NCI-H510A treated with DMSO at 0.1 percent for 48 hours (cell line): ENCODE measurements at regions not wholly inside any gene's neighbourhood (a gene's known extent, or its start where the extent isn't known, plus 50 kb on each side); places are given as distances from the start of the nearest gene placed in this dataset.
A peak's percentile ranks its signal among the peaks of the same experiment; 100 is the strongest.

Experiments used
- DNase-seq: peaks from one replicate; lab custom pipeline; 2025; lab: John Stamatoyannopoulos, UW

DNA sequence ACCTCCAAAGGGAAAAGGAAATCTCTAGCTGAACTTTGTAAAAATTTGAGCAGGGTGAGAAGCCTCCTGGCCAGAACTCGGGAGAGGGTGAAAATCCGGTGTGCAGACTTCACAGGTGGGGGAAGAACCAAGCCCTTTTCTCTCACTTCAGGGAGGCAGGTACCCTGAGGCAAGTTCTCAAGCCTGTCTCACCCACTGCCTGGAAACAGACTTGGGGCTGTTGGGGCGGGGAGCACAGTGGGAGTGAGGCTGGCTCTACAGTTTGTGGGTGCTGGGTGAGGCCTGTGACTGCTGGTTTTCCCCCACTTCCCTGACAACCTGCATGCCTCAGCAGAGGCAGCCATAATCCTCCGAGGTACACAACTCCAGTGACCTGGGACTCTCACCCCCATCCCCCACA, 187.1 kb downstream of the KIF4B start:
- DNase-seq: no peak

DNA sequence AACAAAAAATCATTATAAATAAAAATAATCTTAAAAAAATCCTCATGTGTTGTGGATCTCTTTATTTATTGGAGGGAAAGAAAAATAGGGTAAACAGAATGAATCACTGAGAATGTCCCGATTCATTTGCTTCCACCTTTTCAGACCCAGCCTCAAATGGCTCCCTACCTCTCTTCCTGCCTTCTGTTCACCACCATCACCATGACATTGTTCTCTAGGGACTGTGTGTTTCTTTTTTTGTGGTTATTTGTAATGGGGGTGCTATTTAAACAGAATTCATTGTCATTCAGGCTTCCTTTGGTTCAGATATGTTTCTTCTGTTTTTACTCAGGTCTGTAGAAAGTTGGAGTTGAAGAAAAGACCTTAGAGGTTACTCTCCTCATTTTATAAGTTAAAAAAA, 198.2 kb downstream of the KIF4B start:
- DNase-seq: no peak

DNA sequence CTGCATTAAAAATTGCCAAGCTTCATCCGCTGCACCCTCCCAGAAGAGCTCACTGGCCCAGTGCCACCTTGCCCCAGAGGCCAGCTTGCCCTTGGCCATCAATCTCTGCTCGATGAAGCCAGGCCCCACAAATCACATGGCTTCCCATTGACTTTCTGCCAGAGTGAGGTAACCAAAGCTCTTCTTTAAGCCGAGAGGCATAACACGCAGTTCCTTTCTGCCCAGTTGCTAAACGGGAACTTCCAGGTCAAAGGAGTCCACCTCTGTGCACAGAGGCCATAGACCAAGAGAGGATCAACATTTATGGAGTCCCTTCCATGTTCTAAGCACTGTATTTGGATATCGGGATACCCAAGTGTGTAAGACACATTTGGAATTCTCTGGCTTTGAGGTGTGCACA, 208.8 kb downstream of the KIF4B start:
- DNase-seq: no peak

DNA sequence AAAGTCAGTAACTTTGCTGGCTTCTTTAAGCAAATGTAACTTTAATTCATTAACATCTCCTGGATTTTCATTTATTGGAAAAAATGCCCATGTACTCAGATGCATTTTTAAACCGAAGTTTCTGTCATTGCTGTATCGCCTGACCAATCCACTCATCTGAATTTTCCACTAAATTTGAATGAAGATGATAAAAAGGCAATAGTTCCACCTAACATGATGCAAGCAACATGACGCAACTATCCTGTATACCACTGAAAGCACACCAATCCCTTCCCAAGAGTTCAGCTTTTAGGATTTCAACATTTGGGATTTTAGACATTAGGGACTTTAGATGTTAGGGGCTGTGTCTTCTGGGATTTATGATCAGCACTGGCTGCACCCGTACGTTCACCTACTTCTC, 215.6 kb downstream of the KIF4B start:
- no peak for DNase-seq

DNA sequence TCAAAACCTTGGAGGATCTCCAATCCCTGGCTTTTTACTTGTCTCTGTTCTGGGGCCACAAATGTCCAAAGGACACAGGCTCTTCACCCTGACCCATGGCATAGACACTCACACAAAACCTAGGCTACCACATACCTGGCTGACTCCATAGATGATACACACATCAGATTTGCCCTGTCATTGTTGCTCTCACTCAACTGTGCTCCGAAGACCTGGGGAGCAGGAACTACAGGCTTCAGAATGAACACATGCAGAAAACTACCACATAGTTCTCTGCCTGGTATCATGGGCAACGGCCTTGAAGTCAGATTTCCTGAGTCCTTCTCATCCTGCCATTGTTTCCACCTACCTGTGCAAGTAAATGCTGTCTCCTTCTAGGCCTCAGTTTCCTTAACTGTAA, 226.2 kb downstream of the KIF4B start:
- no peak for DNase-seq

DNA sequence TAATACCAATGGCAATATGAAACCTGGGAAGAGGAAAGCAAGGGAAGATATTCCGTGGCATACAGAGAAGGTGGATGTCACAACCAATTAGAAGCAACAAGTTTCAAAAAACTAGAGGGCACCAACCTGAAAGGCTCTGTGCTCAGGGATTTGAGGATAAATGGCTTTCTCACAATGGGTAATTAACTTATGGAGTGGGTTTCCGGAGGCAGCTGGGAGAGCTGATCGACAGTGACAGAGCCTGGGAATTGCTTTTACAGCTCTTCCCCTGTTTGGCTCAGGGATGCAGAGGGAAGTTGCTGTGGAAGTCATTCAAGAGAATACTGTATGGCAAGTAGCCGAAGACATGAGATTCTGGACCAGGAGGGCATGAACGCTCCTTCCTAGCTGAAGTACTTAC, 237.0 kb downstream of the KIF4B start:
- DNase-seq: no peak

DNA sequence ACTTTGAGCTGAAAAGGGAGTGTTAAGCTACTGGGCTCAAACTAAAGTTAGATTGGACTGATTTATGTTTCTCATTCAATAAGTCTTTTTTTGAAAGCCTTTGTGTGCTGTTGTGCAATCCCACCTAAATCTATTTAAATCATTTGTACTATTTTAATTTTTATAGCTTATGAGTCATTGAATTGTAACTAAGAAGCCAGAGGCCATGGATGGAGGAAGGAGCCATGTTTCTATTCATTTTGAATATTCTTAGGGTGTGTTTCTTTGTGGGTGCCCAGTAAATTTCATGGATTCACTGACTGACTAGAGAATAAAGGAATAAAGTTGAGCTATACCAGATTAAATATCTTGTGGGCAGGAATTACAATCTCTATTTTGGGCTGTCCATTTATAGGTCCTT, 238.5 kb downstream of the KIF4B start:
- DNase-seq: no peak

DNA sequence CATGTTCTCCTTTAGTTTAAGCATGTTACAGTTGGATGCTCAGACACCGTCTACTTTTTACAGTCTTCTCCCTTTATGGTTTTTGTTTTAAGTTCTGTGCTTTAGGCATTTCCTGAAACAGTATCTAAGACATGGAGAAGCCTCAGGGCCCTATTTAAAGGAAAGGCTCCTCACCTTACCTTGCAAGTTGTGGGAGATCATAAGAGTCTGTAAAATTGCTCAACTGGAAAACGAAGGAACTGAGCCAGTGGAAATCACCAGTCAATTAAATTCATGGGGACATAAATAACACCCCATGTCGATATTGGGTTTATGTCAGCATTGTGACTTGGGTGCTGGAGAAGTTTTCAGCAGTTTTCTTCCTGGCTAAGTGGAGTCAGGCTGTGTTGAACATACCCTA, 239.2 kb downstream of the KIF4B start:
- DNase-seq: no peak

DNA sequence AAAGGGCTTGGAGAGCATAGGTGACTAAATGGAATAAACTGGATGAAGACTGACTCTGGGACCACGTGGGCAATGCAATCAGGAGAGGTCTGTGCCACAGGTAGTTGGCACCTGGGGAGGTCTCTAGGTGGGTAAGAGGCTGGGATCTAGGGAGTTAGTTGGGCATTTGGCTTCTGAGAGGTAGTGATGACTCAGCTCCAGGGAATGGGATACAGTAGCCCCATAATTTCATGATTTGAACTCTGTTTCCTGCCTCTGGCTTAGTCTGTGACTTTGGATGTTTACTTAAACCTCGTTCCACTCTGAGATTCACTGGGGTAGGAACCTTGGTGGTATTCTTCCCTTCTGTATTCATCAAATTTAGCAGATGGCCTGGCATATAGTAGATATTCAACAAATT, 240.8 kb downstream of the KIF4B start:
- no peak for DNase-seq

DNA sequence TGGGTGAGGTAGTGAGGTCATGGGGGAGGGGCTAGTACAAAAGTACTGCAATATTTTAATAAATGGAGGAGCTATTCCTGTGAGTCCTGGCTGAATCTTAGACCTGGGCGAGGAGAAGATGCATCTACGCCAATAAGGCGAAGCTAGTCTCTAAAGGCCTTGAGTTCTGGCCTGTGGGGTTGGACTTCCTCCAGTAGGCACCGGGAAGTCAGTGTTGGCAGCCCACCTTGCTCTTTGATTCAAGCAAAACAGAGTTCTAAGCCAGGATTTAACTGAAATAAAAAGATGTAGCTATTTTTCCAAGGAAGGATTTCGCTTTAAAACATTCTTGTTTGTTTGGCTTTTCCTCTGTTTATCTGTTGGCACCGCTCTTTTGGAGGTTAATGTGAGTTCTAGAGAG, 244.6 kb downstream of the KIF4B start:
- DNase-seq: no peak

DNA sequence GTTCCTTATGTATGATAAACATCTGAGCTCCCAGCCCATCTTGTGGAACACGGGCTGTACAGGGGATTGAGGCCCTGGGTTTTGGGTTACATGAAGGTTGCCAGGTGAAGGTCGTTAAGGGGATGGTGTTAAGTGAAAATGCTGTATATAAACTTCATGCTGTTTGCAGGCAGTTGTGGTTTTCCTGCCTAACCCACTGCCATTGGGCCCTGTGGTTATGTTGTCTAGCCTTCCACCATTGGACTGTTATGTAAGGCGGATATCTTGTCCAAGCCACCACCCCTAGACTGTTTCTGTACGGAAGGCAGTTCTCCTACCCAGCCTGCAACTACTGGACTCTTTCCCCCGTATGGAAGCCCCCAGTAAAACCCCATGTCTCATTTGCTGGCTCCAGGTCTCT, 246.1 kb downstream of the KIF4B start:
- DNase-seq: no peak

DNA sequence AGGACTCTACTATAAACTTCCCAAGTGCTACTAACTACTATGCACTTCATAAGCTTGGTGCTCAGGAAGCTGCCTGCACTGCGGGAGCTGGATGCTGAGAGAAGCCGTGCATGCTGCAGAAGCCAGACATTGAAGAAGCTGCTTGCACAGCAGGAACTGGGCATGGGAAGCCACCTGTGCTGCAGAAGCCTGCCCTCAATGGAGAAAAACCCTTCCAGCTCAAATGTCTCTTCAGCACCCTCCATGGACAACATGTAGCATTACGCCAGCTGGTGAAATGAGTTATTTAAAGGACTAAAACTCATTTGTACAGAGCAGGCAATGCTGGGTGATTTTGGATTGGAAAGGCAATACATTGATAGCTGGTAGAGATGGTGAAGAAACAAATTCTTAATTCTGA, 247.2 kb downstream of the KIF4B start:
- peak; percentile 28 for DNase-seq

DNA sequence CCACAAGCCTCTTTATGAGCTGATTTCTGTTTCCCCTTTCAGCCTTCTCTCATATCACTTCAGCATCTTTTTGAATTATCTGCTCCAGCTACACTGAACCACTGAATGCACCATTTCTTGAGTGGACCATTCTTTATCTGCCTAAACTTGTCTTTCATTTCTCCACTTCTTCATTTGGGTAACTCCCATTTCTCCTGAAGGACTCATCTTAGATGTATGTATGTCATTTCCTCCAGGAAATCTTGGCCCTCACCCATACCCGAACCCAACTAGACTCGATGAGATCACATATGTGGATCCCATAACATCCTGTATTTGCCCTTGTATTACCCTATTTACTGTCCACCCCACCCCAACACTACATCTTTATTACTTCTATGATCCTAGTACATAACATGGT, 249.8 kb downstream of the KIF4B start:
- DNase-seq: no peak

DNA sequence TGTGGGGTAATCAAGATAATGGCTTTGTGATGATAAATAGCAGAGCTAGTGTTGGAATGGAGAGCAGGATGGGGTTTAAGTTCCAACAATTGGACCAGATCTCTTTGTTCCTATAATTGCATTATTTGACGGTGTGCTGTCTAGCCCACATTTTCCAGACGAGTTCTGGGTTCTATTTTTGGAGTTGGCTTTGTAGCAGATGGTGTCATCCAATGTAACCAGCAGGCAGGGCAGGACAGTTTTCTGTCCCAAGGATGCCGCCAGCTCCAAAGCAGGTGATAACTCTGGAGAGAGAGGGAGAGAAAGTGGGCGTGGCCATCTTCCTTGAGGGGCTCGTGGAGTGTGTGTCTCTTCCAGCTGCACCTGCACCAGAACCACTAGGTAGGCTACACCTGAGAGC, 251.3 kb downstream of the KIF4B start:
- no peak for DNase-seq

DNA sequence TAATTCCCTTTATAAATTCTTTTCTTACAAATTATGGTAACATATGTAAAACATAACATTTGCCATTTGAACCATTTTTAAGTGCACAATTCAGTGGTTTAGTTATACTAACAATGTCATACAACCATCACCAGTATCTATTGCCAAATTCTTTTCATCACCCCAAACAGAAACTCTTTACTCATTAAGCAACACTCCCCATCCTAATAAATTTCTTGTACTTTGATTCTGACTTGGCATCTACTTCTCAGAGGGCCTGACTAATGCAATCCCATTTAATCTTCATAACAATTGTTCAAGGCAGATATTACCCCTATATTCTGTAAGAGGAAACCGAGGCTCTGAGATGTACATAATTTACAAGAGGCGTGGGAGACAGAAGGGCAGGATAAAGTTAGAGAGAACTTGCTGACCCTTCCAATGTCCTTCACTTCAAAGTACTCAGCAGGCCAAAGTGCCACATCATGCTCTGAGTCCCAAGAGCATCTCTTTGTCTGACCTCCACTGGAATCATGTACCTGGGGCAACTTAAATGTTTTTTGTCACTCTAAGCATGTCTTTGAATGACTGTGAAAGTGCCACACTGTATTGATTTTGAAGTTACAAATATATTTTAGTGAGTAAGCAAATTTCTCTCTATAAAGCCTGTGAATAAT, 255.3 kb downstream of the KIF4B start:
- DNase-seq: no peak

DNA sequence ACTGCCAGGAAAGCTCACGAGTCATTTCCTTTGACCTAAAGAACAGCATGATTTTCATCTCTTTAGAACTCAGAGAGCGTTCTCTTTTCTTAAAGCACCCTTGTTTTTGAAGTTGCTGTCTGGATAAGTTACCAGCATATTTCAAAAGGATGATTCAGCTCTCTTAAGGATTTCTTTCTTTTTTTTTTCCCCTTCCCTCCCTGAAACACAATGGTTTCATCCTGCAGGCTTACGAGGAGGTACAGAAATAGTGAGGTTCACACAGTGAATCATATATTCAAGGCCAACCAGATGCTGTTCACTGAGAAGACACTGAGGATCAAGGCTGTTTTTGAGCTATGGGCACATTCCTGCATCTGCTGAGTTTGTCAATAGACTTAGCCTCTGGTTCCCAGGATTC, 257.2 kb downstream of the KIF4B start:
- DNase-seq: no peak

DNA sequence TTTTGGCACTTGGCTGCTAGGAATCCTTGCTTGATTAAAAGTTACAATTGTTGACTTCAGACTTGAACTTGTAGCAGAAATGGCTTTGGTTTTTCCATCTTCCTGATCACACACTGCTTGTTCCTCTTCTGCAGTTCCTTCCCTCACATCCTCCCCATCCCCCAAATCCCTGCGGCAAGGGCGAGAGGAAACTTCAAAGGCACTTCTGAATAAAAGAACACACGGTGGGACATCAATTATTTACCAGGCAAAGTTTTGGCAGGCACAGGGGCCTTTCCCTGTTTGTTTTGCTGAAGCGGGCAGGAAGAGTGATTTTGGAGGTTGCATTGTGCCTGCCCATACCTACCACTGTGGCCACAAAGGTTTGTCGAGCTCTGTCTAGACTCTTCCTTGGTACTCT, 260.9 kb downstream of the KIF4B start:
- DNase-seq: no peak

DNA sequence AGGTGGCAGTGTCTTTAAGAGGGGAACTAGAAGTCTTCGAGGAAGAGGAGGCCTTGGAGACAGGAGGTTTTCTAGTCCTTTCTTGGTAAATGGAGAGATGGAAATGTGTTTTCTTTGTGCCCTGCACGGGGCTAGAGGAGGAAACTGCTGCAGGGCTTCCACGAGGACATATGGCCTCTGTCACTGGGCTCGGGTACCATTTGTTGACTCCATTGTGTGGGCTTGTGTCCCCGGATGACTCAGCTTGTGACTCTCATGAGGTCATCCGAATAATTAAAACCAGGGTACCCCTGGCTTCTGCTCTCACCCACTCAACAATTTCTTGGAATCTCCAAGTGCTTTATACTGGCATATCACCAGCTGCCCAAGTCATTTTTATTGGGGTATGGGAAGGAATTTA, 261.7 kb downstream of the KIF4B start:
- DNase-seq: no peak

DNA sequence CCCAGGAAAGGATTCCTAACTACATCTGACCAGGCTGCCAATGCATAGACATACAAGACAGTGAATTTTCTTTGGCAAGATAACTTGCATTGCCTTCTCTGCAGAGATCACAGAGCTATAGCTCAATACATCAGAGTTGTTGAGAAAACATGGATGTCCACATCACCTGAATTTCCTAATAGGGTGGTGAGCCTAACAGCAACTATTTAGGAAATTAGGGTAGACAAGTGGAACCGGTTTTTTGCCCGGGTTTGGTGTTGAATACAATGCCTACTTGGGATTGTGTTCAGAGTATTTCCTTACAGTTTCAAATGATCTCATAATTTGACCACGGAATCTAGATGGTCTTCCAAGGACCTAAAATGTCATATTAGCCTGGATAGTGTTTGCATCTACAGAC, 262.7 kb downstream of the KIF4B start:
- DNase-seq: no peak

DNA sequence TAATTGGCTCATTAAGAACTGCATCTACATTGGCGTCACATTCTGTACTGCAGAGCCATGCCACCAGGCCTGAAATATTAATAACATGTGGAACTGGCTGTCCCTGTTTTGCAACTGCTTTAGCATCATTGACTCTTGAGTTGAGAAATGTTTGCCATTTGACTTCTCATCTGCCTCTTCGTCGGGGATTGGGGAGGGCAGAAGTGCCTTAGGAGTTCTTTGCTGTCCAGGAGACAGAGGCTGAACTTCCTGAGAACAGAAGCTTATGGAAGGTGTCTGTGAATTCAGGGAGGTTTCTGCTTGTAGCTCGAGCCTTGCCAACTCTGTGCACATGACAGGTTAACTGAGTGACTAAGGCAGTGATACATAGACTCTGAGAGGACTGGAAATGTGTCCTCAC, 265.0 kb downstream of the KIF4B start:
- no peak for DNase-seq

DNA sequence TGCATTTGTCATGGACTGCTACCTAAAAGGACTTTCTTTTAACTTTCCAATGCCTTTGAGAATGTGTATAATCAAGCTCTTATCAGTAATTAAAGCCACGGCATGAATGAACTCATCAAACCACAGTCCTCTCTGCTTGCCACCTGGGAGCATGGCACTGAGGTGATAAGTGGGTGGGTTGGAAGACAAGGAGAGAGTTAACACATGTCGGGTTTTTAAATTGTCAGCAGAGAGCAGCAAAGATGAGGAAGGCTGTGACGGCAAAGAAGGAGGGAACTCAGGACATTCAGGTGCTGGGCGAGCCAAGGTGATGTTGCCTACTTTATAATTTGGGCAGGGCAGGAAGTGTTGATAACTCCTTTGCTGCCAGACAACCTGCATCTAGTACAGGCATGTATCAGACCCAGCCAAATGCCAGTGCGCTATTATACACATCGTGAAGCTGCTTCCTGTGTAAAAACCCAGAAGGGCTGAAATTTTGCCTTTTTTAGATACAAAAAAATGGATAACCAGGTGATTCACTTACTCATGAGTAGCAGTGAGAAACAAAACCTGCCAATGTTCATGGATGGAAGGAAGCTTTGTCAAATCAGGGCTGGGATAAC, 269.1 kb downstream of the KIF4B start:
- DNase-seq: no peak

DNA sequence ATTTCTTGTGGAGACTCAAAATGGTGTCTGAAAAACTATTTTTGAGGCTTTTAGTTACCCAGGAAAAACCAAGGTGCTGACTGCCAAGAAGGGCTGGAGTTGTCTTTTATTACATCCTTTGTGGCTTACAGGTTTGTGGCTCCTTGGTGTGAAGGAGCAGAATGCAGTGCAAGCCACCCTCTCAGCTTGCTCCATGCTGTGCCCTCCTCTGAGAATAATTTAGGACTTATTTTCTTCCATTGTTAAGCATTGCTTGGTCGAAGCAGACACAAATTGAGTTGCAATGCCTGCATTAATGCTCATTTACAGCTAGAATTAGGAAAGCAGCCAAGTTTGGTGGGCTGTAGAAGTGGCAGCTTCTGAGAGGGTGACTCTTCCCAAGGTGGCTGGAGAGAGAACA, 272.2 kb downstream of the KIF4B start:
- no peak for DNase-seq

DNA sequence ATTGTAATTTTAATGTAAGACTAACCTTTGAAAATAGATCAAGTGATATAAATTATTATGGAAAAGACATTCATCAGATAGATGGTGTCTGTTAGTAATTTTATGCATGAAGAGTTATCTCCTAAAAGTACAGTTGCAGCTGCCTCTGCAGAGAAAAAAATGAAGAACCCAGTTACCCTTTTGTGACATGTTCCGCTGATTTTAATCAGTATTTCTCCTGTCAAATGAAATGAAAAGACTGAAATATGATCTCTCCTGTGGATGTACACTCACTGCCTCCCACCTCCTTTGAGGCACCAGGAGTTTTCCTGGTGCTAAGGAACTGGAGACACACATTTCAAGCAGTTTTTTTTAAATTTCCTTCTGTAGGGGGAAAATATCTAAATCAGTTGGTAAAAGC, 277.4 kb downstream of the KIF4B start:
- DNase-seq: no peak

DNA sequence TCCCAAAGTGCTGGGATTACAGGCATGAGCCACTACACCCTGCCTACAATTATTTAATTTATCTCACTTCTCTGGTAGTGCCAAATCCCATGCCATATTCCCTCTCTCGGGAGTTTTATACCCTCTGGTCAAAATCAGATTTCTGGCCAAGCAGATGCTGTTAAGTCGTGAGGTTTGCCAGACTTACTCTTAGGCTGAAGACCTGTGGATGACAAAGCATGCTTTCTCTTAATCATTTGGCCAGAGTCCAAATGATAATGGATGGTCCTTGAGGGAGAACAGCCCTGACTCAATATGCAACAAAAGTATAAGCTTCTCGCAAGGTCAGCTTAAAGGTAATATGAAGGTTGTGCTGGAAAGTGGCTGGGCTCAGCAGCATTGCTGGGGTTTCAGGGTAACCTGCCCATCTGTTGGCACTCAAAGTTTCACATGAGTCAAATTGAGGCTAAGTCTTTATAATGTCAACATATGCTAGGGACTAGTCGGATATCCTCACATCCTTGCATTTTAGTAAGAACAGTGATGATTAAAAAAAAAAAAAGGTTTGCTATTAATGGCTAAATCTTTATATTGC, 280.1 kb downstream of the KIF4B start:
- no peak for DNase-seq
